GM21737 (cell line): ENCODE measurements at regions not wholly inside any gene's neighbourhood (a gene's known extent, or its start where the extent isn't known, plus 50 kb on each side); places are given as distances from the start of the nearest gene placed in this dataset.
A peak's percentile ranks its signal among the peaks of the same experiment; 100 is the strongest.
"Not testable (repeated sequence)": the region's sequence is repeated elsewhere in the genome, so short reads cannot be mapped to it uniquely, and the experiment has no call there.

Source experiments
- ATAC-seq: cut with Tn5 transposase; IDR thresholded peaks from one replicate; pipeline ENCODE4 v1.9.1; 2021; ENCODE audit warnings: mild to moderate bottlenecking, moderate library complexity; ENCODE audit not compliant: unreplicated experiment

DNA sequence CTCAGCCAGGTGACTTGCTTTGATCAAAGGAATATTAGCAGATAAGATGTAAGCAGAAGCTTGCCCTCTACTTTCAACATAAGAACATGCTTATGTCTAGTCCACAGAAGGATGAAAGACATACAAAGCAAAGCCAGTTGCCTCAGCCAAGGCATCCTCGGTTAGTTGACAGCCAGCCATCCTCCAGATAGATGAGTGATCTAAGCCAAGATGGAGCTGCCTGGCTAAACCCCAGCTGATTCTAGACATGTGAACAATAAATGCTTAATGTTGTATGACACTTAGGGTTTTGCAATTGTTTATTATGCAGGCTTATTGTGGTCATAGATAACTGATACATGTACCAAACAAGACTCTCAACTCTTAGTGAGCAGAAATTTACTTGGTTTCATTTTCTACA is 157.6 kb upstream of the TMTC2 start:
- ATAC-seq = no peak

DNA sequence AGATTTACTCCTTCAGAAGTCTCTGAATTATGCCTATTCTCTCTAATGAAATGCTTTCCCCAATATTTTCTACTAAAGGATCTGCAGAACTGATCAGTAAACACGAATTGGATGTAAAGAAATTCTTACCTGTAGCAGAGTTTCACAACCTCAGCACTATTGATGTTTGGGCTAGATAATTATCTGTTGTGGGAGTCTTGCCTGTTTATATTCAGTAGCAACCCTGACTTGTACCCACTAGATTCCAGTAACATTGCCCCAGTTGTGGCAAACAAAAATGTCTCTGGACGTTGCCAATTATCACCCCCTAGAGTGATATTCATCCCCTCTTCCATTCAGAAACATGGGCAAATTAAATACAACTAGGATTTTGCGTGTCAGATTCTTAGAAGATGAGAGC is 156.8 kb upstream of the TMTC2 start:
- ATAC-seq = no peak

DNA sequence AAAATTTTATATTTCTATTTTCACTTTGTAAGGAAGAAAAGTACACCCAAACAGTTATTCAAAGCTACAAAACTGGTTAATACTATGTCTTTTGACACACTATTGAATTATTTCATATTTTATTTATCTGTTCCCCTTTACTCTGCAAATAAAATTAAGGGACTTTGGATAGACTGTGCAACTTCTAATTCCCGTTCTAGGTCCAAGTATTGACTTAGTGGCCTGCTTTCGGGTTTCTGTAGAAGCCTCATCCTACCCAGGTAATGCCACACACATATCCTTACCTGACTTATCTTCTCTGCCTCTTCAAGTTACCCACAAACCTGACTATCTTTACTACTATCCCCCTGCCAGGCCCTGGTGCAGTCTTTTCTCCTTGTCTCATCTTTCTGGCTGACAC is 156.3 kb upstream of the TMTC2 start:
- ATAC-seq = no peak

DNA sequence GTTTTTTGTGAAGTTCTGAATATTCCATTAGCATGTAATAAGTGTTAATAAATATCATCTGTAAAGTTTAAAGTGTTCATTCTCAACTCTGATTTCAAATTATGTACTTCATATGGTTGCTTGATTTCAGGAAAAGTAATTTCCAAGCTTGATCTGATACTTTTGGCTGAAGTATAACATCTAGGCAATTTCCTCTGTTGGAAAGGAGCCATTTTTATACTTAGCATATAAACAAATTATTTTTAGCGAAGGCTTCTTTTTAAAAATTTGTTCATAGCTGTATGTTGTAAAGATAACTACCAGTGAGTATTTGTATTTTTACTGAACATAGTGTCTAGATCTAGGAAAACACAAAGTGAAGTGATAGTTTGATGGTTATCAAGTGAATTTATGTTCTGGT is 153.4 kb upstream of the TMTC2 start:
- ATAC-seq = no peak

DNA sequence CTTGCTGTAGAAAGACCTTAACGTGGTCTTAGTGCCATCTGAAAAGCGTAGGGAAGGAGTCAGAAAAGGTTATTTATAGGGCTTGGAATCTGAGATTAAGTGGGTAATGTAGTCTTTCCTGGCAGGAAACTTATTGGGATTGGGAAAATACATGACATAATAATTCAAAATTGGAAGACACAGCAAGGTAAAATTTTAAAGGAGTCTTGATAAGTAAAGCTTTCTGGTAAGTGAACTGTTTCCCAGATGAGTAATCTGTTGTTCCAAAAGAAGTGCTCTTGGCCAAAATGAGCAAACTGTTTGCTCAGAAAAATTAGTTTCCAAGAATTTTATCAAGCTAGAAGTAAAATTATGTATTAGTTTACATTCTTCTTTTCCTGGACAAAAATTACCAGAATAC is 149.3 kb upstream of the TMTC2 start:
- no peak for ATAC-seq

DNA sequence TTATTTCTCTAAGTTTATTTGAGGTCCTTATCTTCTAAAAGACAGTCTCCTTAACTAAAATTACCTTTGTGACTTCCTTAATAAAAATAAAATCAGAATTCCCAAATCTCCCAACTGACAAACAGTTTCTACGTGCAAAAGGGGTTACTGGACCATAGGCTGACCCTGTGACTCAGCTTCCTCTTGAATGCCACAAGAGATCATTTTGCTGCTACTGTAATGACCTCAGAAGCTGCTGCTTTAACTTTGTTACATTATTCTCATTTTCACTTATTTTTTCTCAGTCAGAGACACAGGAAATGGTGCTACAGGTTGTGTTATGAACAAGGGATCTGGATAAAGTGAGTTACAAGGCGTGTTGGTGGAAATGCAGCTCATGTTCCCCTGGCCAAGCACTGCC is 132.2 kb upstream of the TMTC2 start:
- peak; percentile 89 for ATAC-seq

DNA sequence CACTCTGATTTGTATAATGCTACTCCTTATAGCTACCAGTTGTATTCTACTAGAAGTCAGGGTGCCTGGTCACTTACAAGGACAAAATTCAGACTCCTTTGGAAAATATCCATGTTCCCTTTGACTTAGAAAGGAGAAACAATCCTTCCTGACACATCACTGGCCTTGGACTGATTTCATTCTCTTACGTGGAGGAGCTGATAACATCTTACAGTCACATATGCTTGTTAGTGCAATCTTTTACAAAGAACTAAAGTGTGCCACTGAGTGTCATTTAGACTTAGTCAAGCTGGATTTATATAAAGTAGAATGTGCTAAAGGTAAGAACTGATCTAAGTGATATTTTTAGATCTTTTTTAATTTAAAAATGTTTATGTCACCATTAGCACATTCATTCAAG is 131.0 kb upstream of the TMTC2 start:
- no peak for ATAC-seq

DNA sequence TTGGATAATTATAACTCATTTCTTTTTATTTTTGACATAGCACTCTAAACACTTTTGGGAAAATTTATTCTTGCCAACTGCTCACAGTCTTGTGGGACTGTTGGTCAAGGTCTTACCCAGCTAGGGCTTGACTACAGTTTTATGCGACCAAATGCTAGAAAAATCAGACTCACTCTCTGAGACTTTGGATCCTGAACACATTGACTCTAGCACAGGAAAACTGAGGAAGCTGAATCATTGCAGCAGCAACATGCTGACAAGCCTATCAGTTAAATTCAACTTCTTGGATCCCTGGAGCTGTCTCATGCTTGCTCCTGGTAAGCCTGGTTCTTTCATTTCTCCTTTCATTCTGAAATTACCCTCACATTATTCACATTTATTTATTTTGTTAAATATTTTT is 120.7 kb upstream of the TMTC2 start:
- ATAC-seq = no peak

DNA sequence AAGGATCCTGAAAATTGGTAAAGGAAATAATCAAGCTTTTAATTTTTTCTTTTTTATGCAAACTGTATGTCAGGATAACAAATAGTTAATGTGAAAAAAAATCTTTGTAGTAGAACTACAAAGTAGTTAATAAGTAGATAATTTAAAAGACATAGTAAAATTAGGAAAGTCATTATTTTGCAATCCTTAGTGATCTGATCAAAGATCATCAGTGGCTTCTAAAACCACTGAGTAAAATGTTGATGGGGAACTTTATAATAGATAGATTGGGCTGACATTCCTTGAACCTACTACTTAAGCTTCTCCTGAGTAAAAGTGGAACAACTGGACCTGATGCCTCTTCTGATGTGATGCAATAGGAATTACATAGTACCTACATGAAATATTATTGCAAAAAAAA is 119.0 kb upstream of the TMTC2 start:
- ATAC-seq = no peak

DNA sequence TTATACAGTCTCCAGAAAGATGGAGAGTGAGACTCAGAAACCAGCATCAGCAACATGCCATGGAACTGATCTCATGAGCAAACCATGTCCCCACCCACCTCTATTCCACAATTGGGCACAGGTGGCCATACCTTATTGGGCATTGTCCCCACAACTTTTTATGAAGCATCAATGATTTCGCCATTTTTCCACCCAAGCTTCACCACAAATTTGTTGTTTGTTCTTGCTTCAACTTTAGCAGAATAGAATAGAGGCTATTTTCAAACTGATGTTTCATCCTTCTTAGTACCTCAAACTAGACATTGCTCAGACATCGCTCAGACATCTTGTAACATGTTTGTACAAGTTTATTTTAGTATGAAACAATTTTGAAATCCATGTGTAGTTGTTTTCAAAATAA is 112.5 kb upstream of the TMTC2 start:
- no peak for ATAC-seq

DNA sequence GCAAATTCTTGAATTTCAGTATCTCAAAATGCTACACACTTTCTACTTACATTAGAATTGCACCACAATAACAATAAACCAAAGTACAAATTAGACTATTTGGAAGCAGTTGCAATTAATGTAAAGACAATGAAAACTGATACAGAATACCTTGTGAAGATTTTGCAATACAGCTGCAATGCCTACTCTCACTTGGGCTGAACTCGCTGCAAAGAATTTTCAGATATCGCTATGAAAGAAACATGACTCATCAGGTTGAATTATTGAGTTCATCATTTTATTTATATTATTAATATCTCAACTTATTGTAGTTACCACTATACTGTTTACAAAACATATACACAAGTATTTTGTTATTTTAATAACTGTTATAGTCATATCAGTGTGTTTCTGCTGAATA is 108.0 kb upstream of the TMTC2 start:
- ATAC-seq = no peak

DNA sequence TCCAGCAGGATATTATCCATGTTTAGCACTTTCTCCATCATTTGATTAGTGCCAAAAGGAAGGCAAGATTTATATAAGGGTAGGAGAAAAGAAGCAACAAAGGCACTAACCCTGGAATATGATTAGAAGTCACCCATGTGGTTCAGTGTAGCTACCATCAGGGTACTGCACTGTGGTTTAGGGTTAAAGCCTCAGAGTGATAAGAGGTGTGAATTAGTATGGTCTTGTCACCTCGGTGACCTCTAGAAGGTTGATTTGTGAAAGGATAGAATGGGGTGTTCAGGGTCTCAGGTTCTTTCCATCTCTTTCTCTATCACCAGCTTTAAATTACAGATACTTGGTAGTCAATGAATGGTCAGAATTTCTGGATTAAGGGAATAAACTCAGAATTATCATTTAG is 103.0 kb upstream of the TMTC2 start:
- no peak for ATAC-seq

DNA sequence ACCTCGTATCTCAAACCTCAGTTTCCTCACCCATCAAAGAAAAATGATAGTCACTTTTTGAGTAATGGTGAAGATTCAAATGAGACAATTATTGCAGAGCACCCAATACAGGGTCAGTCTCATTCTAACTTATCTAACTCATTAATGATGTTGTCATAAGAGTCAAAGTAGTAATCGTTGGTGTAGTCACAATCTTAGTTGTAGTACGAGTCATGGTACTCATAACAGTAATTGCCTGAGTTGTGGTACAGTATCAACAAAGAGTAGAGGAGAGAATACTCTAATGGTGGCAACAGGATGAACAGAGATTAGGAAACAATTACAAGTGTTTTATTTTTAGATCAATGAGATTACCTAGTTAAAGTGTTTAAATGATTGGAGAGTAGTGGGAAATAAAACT is 93.6 kb upstream of the TMTC2 start:
- ATAC-seq = peak; percentile 62

DNA sequence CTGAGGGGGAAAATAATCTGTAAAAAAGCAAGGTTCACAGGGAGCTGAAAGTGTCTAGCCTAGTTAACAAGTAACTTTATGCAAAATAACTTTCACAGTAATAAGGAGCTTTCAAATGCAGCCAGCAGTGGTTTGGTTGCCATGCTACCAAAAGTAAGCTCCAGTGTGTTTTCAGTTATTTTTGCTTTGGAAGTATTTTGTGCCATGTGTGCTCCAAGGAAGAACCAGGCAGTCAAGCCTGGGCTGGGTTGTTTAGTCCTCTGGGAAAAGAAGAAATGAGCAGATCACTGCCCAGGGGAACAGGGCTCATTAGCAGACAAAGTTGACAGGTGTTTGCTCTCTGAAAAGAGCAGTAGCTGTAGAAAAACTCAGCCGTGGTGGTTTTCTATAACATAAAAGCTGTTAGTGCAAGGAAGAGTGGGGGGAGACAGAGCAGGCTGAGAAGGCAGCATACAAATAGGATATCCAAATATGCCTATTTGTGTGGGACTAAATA is 92.8 kb upstream of the TMTC2 start:
- peak; percentile 95 for ATAC-seq

DNA sequence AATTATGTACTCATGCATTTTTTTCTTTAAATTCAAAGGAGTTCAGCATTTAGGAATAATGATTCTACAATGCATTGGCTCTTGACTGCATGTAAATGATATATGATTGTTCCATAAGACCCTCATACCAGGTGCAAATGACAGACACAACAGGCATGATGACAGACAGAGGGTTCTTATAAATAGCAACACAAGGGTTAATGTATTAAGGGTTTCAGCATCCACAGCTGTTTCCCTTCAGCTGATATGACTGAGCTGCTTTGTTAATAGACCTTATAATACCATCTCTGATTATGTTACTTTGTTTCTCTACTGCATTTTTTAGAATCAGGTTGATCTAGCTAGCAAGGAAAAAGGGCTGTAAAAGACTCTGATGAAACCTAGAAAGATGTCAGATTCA is 90.8 kb upstream of the TMTC2 start:
- no peak for ATAC-seq

DNA sequence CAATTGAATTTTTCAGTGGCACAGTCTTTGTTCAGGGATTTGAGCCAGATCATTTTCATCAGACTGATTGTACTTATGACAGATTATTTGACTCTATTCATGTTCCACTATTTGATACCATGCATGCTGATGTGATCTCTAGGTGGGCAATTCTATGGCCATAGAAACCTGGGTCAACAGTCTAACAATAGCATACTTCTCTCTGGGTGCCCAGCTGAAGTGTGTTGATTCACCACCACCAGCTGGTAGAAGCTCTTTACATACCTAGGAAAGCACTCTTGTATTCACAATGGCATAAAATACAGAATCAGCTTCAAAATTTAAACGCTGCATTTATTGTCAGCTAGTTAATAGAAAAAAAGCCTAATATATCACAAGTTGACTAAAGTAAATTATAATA is 90.2 kb upstream of the TMTC2 start:
- ATAC-seq = no peak

DNA sequence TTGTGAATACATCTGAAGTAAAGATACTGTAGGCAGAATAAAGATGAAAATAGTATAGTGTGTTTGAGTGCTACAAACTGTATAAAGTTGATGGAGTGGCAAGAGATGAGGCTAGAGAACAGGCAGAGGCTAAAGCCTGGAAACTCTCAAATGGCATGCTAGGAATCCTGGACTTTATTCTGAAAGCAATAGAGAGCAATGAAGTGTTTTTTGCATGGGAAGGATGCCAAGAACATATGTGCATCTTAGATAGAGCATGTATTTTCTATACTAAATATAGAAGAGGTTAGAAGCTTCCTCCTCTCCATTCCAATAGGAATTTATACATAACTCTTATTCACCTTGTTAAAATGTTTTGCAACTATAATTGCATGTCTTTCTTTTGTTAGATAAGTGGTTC is 86.3 kb upstream of the TMTC2 start:
- no peak for ATAC-seq

DNA sequence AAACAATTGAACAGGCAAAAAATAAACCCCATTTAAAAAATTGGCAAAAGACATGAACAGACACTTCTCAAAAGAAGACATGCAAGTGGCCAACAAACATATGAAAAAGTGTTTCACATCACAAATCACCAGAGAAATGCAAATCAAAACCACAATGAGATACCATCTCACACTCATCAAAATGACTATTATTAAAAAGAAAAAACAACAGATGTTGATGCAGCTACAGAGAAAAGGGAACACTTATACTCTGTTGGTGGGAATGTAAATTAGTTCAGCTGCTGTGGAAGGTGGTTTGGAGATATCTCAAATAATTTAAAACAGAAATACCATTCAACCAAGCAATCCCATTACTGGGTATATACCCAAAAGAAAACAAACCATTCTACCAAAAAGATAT is 83.1 kb upstream of the TMTC2 start:
- not testable (repeated sequence) for ATAC-seq

DNA sequence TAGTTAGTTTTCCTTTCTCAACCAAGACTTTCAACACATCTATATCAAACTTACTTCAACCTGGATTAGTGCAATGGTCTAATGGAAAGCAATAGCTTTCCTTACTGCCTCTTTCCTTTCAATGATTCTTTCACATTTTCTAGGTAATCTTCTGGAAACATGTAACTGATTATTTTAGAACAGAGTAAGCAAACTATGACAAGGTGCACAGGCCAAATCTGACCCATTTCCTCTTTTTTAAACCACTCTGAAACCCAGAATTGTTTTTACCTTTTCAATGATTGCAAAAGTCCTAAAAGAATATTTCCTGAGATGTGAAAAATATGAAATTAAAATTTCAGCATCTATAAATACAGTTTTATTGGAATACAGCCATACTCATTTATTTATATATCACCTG is 81.6 kb upstream of the TMTC2 start:
- peak; percentile 54 for ATAC-seq

DNA sequence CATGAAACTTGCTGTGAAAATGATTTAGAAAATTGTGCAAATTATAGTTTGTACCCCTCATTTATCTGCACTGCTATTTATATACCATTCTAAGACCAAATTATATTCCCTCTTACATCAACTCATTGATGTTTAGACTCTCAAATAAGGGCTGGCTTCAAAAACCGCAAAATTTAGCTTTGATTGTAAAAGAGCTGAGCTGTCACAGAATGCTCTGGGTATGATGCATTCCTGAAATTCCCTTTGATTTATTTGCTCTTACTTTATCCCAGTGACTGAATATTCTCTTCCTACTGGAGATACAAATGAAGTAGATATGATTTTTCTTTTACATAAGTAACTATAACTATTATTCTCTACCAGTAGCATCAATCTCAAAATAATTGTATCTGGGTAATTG is 78.0 kb upstream of the TMTC2 start:
- ATAC-seq = no peak

DNA sequence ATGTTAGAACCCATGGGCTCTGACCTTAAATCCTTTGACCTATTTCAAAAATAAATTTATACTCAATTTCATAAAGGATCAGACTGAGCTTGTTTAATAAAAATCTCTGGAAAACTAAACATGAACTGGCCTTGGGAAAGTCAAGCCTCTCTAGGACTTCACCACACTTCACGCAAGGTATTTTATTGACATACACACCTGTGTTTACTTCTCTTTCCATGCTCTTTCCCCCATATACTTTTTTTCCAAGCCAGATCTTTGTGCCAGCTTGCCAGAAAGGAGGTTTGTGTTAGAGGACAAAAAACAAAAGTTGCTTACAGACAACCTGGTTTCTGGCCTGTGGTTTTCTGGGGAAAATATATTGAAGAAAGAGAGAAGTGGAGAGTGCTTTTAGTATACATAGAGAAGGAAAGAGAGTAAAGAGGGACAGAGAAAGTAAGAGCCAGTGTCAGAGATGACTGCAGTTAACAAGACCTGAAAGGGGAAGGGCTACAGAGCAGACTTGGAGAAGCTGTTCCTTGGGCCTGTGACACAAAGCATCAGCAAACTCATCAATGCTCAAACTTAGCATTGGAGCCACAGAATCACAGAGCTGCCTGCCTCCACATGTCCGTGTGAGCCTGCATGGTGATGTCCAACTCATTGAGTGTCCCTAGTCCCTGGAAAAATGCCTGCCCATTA is 77.3 kb upstream of the TMTC2 start:
- no peak for ATAC-seq

DNA sequence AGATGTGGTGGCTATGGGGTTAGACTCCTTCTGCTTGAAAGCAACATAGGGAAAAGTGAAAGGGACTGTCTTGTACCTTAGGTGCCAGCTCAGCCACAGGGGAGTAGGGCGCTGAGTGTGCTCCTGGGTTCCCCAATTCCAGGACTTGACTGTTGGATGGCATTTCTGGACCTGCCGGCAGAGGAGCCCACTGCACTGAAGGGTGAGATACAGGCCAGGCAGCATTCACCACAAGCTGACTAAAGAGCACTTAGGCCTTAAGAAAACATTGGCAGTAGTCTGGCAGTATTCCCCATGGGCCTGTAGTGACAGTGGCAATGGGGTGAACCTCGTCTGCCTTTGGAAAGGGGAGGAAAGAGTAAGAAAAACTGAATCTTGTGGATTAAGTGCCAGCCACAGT is 67.1 kb upstream of the TMTC2 start:
- no peak for ATAC-seq

DNA sequence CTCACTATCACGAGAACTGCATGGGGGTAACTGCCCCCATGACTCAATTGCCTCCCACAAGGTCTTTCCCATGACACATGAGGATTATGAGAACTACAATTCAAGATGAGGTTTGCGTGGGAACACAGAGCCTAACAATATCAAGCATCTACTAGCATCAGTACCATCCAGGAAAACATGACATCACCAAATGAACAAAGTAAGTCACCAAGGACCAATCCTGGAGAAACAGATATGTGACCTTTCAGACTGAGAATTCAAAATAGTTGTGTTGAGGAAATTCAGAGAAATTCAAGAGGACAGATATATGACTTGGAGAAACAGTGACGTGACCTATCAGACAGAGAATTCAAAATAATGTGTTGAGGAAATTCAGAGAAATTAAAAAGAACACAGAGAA is 65.8 kb upstream of the TMTC2 start:
- ATAC-seq = no peak
